HuH-7 (cell line): ENCODE measurements at regions not wholly inside any gene's neighbourhood (a gene's known extent, or its start where the extent isn't known, plus 50 kb on each side); places are given as distances from the start of the nearest gene placed in this dataset.

ENCODE experiments used
- DNase-seq: peaks from one replicate; pipeline ENCODE4 v3.0.0; 2011; ENCODE audit warnings: low spot score

DNA sequence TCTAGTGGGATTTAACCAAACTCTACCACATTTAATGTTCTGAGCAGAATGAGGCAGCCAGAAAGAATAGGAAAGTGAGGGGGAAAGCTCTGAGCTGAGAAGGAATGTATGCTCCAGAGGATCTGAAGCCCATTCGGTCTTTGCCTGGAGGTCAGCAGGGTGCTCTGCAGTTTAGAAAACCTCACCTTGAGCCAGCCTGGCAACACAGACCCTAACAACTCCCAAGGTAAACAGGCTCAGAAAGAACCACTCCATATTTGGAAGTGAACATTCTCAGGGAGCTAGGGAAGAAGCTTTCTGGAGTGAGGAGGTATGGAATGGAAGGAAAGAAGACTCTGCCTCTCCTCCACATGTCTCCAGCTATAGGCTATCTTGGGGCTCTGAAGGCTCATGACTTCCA, 398.8 kb downstream of the SEC16B start:
- no peak for DNase-seq

DNA sequence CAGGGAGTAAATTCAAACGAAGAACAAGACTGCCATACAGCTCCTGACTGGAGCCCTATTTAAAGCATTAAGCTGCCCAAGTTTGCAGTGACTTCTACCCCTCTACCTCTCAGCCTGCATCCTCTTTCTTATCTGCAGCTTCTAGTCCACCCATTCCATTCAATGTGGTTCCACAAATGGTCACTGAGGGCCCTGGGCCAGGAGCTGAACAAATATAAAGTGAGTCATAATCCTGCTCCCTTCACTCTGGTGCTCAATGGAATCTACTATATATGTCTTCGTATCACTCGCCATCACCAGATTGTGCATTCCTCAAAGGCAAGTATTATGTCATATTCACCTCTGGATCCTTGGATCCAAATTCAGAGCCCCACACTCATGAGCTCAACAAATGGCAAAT, 398.7 kb downstream of the BRINP2 start:
- no peak for DNase-seq

DNA sequence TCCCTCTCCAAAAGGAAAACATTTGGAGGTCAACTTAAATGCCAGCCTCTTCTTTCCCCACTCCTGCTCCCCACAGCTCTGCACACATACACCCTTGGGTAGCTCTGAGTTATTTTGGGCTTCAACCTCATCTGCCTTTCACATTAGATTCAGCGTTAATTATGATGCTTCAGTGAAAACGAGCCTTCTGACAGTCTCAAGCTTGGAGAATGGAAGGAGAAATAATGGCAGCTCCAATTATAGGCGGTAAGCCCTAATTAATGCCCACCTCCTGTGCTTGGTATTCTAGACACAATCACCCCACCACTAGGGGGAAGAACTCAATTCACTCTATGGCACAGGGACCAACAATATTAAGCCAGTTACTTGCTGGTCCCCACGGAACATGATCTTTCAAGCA, 397.9 kb downstream of the BRINP2 start:
- no peak for DNase-seq

DNA sequence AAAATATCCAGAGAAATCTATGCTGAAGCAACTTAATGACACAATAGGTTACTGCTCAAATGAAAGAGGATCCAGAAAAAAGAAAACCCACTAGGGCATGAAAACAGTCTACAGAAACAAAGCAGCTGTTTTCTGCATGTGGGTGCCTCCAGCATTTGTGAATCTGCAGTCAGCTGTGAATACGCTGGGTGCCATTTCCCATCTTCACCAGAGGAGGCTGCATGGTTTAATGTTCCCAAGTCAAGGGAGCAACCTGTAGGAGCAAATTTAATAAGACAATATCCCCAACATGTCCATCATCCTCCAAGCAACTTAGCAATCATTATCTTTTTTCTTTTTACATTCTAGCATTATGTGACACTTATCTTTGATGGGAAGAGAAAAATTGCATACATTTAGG, 396.6 kb downstream of the BRINP2 start:
- DNase-seq, result no peak

DNA sequence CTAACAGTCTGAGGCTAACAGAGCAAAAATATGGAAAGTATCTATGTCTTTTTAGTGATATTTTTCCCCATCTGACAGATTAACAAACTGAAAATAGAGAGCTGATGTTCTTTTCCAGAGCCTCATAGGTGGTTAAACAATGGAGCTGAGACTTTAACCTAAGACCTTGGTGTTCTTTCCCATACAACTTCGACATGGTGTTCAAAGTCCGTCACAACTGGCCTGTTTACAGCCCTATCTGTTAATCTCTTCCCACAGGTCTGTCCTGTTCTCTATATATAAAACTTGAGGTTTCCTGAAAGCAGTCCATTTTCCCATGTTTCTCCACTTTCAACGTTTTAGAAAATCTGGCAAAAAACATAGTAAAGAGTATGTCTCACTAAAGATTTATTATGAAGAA, 395.7 kb downstream of the BRINP2 start:
- DNase-seq, result no peak

DNA sequence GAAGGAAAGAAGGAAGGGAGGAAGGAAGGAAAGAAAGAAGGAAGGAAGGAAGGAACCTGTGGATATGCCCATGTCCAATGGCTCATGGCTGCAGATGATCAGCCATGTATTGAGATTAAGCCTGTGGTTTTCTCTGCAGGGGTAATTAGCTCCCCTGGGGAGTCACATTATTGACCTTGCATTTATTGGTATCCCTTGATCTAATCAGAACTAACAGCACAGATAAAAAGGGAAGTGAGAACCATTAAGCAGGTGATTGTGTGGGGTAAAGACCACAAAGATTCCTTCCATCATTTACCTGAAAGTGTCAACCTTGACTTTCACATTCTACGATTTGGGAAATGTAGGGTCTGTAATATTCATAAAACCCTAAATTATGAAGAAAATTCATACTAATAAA, 390.7 kb downstream of the BRINP2 start:
- DNase-seq, result no peak

DNA sequence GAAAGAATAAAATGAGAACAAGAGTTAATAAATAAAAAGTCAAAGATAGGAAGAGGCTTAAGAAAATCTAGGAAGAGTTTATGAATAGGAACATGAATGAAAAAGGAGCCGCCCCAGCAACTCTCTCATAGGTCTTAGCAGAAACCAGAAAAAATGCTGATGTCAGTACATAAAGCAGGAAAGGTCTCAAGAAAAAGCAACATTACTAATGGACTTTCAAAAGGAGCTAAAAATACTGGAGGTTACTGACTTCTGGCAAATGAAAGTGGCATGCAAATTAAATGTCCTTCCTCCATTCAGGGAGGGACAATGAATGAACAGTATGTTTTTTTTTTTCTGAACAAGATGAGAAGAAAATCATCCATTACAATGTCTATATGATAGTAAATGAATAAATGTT, 387.6 kb downstream of the BRINP2 start:
- DNase-seq, result no peak

DNA sequence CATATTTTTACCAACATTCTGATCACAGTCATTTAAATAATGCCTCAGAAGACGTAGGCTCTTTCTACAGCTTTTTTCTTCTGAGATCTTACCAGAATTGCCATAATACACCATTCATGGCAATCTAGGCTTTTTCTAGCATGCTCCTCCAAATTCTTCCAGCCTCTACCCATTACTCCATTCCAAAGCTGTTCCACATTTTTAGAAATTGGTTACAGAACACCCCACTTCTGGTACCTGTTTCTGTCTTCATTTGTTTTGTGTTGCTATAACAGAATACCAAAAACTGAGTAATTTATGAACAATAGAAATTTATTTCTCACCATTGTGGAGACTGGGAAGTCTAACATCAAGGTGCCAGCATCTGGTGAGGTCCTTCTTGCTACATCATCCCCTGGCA, 385.4 kb downstream of the BRINP2 start:
- DNase-seq, result no peak

DNA sequence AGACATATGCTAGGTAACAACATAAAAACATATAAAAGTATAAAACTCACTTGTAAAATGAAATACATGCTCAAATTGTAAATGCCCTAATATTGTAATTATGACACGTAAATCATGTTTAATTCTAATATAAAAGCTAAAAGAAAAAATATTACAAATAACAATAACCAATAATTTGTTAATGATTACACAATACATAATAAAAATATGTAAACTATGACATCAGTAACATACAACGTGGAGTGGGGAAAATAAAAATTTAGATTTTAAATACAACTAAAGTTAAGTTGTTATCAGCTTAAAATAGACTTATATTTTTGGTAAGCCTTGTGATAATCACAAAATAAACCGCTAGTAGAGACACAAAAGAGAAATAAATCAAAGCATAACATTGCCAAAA, 376.4 kb downstream of the BRINP2 start:
- no peak for DNase-seq

DNA sequence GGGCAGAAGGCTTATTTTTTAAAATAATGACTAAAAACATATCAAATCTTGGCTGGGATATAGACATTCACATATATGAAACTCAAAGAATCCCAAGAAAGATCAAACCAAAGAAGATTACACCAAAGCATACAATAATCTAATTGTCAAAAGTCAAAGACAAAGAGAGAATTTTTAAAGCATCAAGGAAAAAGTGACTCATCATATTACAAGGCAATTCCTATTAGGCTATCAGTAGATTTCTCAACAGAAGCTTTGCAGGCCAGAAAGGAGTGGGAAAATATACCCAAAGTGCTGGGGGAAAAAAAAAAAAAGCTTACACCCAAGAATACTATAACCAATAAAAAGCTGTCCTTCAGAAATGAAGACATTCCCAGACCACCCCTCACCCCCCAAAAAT, 375.6 kb downstream of the BRINP2 start:
- no peak for DNase-seq

DNA sequence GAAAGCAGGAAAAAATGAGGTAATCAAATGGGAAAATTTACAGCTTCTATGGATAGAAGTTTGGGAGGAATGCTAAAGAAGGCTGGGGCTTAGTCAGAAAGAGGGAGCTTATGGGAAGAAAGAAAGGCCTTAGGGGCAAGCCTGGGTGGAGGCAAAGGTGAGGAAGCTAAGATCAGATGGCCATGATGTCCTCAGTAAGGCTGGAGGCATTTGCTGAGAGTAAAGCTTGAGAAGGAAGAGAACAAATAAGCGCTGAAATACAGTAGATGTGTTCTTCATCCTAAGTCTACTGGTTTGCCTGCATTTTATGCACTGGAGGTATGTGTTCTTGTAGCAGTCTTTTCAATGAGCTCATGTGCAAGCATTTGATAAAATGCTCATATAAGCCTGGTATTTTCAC, 355.4 kb downstream of the BRINP2 start:
- DNase-seq, result no peak

DNA sequence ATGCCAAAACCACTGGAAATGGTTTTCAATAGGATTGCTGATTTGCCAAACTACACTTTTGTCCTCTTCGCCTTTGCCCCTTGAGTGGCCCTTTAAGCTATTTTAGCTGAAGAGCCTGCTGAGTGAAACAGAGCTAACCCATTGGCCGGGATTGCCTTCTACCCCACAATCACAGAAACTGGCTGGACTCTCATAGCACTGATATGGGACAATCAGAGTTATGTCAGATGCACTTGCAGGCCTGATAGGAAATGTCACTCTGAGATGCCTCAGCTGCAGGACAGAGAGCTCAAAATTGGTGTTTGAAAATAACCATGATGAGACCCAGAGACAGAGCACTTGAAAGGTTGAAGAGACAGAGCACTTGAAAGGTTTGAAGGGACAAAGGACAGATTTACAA, 354.4 kb downstream of the BRINP2 start:
- DNase-seq, result no peak

DNA sequence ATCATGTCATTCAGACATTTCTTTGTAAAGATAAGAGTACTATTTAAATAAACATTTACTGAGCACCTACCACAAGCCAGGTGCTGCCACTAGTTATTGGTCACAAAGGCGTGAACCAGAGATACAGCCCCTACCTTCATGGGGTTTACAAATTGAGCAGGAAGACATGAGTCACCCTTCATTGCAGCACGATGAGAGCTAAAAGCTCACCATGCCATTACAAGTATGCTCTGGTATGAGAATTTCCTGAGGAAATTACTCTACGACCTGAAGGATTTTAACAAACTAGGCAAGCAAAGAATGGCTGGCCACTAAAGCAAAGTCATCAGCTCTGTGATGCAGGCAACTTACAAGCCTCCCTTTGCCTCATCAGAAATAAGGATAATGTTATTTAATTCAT, 346.8 kb downstream of the BRINP2 start:
- DNase-seq, result no peak

DNA sequence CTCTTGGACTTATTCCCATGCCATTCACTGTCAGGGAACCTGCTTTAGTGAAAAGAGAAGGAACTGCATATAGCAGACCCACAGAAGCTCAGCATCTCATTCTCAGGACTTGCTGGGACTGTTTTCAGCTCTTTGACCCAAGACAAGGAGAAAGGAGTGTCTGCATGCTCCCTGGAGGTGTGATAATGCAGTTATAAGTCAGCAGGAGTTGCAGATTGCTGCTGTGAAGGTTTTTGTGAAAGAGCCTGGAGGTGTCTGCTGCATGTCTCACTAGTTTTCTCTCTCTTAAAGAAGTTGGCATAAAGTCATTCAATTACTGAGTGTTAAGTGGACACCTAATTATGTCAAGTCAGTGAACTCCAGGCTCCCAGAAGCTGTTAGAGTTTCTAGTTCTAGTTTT, 343.4 kb downstream of the BRINP2 start:
- DNase-seq, result no peak

DNA sequence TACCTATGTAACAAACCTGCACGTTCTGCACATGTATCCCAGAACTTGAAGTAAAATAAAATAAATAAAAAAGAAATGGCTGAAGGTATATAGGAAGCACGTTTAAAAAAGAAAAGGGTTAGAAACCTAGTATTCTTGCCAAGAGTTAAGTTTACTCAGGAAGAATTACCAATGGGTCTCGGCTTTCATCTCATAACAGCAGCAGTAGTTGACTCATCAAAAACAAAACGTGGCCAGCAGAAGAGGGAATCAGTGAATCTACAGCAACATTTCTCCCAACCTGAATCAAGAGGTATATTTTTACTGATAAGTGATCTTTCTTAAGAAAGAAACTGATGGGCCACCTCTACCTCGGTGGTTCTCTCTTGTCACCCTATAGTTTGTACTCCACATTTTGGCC, 340.3 kb downstream of the BRINP2 start:
- no peak for DNase-seq

DNA sequence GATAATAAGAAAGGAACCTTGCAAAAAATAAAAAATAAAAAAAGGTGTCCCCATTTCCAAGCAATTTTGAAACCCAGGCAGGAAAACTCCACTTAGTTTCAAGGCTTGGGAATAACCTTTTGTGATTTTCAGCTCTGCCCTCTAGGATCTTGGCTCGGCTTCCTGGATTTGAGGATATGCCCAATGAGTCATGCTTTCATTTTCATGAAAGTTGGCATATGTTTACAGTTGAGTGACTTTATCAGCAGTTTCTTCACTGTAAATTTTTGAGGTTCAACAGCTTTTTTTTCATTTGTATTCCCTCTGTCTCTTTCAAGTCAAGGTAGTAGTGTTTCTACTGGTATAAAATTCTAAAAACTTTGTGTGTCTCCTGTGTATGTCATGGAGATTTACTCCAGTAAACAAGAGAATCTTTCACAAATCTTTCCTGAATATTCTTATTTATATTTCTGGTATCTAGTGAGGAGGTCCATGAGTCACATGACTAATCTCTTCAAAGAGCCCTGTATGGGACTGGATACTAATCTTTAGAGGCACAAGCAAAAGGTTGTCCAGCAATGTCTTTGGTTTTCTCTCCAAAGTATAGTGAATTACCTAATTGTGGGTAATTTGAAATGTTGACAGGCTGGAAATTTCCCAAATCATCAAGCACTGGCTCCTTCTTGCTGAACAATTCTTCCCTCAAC, 335.3 kb downstream of the BRINP2 start:
- DNase-seq, result no peak

DNA sequence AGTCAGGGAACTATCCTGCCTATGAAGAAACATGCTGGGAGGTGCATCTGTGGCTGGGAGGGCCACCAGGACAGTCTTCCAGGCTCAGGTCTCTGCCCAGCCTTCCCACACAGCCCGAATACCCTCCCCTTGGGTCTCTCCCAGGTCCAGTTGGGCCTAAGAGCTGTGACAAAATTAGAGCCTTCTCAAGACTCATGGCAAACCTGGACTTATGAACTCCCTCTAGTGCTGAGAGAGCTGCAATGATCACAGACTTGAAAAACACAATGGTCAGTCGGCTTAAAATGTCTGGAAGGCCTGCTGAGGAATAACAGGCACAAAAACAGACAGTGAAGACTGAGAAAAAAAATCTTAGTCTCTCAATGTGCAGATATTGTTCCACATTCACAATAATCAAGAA, 325.1 kb downstream of the BRINP2 start:
- no peak for DNase-seq

DNA sequence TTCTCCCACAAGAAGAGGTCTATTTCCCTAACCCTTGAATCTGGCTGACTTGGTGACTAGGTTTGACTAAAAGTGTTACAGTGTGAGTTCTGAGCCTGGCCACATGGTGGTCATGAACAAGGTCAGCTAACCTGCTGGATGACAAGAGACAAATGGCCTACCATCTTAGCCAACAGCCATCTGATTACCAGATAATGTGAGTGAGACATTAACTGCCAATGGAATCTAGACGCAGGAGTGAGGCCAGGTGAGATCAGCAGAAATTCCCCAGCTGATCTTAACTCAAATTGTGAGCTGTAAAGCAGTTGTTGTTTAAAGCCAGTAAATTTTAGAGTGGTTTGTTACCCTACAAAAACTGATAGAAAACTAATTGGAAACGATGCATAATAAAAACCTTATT, 320.0 kb downstream of the BRINP2 start:
- DNase-seq, result no peak

DNA sequence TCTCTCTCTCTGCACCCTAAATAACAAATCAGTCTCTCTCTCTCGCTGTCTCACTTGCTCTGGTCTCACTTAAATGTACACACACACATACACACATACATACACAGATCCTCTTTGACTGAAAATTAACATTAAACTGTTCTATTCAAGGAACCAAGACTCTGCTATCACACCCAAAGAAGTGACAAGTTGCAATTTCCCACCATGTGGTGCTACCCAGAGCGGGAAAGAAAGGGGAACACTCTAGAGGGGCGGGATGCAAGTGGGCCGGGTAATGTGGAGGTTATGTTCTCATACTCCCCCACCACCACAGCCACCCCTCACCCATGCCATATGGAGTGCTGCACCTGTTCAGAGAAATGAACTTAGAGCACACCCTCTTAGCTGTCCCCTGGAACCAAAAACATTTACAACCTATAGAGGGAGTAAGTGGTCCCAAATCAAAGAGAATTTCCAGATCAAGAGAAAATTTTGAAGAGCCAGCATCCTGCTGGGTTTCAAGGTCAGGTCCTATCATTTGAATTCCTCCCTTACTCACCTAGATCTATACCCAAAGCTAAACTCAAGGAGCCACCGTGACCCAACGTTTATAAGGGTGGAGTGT, 319.4 kb downstream of the BRINP2 start:
- DNase-seq, result no peak

DNA sequence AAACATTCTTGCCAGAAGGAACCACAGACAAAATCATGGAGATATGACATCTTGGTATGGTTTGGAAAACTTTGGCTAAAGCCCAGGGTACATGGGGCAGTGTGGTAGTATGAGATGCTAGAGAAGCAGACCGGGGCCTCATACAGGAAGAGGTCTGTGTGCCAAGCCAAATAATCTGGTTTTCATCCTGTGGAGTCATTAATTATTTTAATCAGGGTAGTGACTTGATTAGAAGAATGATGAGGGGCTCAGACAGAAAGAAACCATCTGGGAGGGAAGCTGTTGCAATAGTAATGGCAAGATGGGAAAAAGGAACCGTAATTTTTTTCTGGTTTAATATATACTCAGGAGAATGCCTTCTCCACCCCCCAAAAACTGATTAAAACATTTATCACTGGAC, 318.0 kb downstream of the BRINP2 start:
- DNase-seq, result no peak

DNA sequence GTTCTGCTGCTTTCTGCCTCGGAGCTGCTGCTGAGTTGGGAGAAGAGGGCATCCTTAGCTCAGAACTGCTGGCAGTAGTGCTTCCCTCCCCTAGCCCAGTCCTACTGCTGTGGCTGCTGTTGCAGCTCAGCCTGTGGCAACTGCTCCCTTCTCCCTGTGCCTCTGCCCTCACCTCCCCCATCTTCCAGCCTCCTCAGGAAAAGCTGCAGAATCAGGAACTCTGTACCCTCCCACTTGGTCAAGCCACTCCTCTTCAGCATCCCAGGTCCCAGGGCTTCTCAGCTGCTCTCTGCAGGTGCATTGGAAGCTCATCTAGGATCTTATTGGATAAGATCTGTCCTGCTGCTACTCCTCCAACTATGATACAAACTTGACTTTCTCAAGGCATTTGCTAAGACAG, 316.7 kb downstream of the BRINP2 start:
- DNase-seq, result no peak

DNA sequence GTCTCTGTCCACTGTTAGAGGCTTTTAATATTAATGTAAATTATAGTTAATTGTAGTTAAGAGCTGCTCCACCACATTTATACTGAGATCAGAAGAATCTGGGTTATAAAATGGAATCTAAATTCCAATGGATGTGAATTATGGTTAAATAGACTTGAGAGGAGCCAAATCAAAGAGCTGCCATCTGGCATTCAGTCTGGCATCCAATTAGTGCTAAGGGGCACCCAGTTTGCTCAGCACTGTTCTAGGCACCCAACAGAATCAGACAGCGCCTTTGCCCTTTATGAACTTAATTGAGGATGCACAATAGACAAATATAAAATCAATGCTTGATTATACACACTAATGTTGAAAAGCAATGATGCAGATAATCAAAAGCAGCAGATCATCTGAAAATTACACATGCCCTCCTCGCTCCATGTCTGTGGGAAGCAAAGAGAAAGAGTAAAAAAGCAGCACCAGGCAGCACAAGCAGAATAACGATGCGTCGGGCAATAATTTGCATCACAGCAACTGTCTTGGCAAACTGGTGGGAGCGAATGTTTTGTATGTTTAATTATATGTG, 310.1 kb downstream of the BRINP2 start:
- no peak for DNase-seq

DNA sequence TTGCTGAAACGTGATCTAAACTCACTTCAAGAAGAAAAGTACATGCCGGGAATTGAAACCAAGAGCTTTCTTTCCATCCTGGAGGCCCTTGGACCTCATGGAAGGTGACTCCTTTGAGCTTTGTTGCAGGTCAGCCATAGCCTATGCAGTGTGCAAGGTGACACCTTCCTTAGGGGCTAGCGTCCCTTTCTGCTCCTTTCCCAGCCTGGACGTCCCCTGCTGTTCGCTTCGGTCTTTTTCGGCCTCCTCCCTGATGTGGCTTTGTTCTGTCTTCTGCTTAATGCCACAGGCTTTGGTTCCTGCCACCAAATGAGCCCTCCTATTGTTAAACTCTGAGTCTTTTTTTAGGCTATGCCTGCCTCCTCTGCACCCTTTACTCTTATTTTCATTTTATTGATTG, 308.8 kb downstream of the BRINP2 start:
- DNase-seq, result no peak

DNA sequence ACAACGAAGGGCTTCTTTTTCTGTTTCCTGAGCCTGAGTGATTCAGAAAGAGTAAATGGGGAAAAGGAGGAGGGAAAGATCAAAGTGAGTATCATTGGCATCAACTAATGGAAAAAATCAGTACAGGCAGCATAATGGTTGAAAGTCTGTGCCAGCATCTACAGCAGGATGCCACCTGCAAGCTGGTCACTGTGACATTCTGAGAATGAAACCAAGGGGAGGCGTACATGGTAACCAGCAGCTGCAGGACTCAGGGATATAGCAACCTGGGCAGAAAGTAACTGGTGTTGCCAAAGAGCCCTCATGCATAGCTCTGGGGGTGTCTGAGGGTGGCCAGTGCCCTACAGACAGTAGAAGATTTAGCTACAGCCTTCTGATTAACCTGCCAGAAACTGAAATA, 305.9 kb downstream of the BRINP2 start:
- DNase-seq, result no peak
